HepG2 (cell line): ENCODE measurements at regions not wholly inside any gene's neighbourhood (a gene's known extent, or its start where the extent isn't known, plus 50 kb on each side); places are given as distances from the start of the nearest gene placed in this dataset.

ENCODE experiments used
- ATAC-seq: fragments of 200-7000 bp; cut with Tn5 transposase; 3 replicates; pipeline ENCODE4 v1.9.1; 2020; ENCODE audit warnings: mild to moderate bottlenecking, moderate library complexity
- BruUV-seq: library from RNA; stranded (reverse); fragments of 400-500 nt; replicated peaks from 2 replicates; lab custom pipeline; 2021; lab: Mats Ljungman, UMichigan
- CTCF ChIA-PET: fragments of 300-600 bp; formaldehyde crosslinking; extraction: SDS; loops from one replicate; lab custom pipeline; 2021; ENCODE audit warnings: low total read pairs, inconsistent platforms, low intra/inter-chr PET ratio; lab: Yijun Ruan, JAX
- POLR2A ChIA-PET: fragments of 350-600 bp; sonication (Branson Sonifier 250); formaldehyde crosslinking; loops from one replicate; lab custom pipeline; 2020; ENCODE audit warnings: antibody characterized with exemption, inconsistent platforms; lab: Yijun Ruan, JAX
- DNase-seq: peaks from one replicate; pipeline ENCODE4 v3.0.0-alpha.2; 2015; ENCODE audit warnings: low spot score
- FAIRE-seq: peaks from 3 replicates; lab custom pipeline; 2011; peaks lifted over from hg19 to GRCh38; lab: Jason Lieb, UNC
- H2AFZ ChIP-seq: one replicate; pipeline ENCODE4 v1.6.1; 2011; ENCODE audit warnings: low read length, inconsistent platforms
- H3K27ac ChIP-seq: fragments of 300-600 bp; 3 replicates; pipeline ENCODE4 v1.8.0; 2011; ENCODE audit warnings: mixed run types, mild to moderate bottlenecking, mixed read lengths, low read length, inconsistent platforms; ENCODE audit not compliant: insufficient read depth; ENCODE audit errors: extremely low read length
- H3K27me3 ChIP-seq, 2 experiments: fragments of 200-600 bp in 1 of 2; 2 replicates in 1 of 2; 3 replicates in 1 of 2; pipeline versions ENCODE4 v1.6.0 to v1.8.0; 2011; ENCODE audit warnings: low read length in 2 of 2, mild to moderate bottlenecking in 2 of 2, moderate library complexity in 2 of 2, inconsistent platforms in 1 of 2; ENCODE audit not compliant: insufficient read depth in 2 of 2, control insufficient read depth in 1 of 2
- H3K36me3 ChIP-seq, 2 experiments: fragments of 200-600 bp in 1 of 2; replicated peaks in 1 of 2; 2 replicates in 1 of 2; 3 replicates in 1 of 2; pipeline versions ENCODE4 v1.5.1 to v1.8.0; 2011; ENCODE audit warnings: low read length in 2 of 2, inconsistent platforms in 1 of 2; ENCODE audit not compliant: insufficient read depth in 2 of 2, control insufficient read depth in 1 of 2
- H3K4me1 ChIP-seq: 2 replicates; pipeline ENCODE4 v1.5.1; 2012; ENCODE audit warnings: low read length, inconsistent platforms; ENCODE audit not compliant: insufficient read depth
- H3K4me2 ChIP-seq: 2 replicates; pipeline ENCODE4 v1.6.0; 2011; ENCODE audit warnings: low read depth, low read length, inconsistent platforms
- H3K4me3 ChIP-seq, 3 experiments: fragments of 200-600 bp in 1 of 3; sonication (generic), shearing (Covaris generic) in 1 of 3; replicated peaks in 1 of 3; 2 replicates each; pipeline ENCODE4 v1.5.1; 2011 to 2016; ENCODE audit warnings: low read length in 3 of 3, inconsistent platforms in 2 of 3, low read depth in 2 of 3, mild to moderate bottlenecking in 2 of 3, control low read depth in 1 of 3, mixed read lengths in 1 of 3; ENCODE audit not compliant: insufficient read depth in 1 of 3
- H3K79me2 ChIP-seq: one replicate; pipeline ENCODE4 v1.6.1; 2011; ENCODE audit warnings: low read length, inconsistent platforms; ENCODE audit not compliant: insufficient read depth
- H3K9ac ChIP-seq: 2 replicates; pipeline ENCODE4 v1.6.0; 2011; ENCODE audit warnings: mild to moderate bottlenecking, low read depth, low read length, inconsistent platforms; ENCODE audit not compliant: insufficient read depth
- H3K9me3 ChIP-seq: 2 replicates; pipeline ENCODE4 v1.5.1; 2012; ENCODE audit warnings: mild to moderate bottlenecking, low read length
- H4K20me1 ChIP-seq: 2 replicates; pipeline ENCODE4 v1.6.0; 2011; ENCODE audit warnings: inconsistent platforms, mild to moderate bottlenecking, low read length, moderate library complexity; ENCODE audit not compliant: insufficient read depth
- CBFB ChIP-seq: sonication (generic); formaldehyde crosslinking; IDR thresholded peaks from 2 replicates; pipeline ENCODE4 v1.4.0; 2020; ENCODE audit warnings: missing genetic modification reagents
- CCDC6 ChIP-seq: sonication (generic); formaldehyde crosslinking; IDR thresholded peaks from 2 replicates; pipeline ENCODE4 v1.8.1; 2022; ENCODE audit warnings: mild to moderate bottlenecking, missing genetic modification reagents, moderate library complexity
- GLI4 ChIP-seq: sonication (generic); formaldehyde crosslinking; IDR thresholded peaks from 2 replicates; pipeline ENCODE4 v1.5.1; 2020; ENCODE audit warnings: missing genetic modification reagents, mild to moderate bottlenecking, moderate library complexity, borderline replicate concordance
- MED1 ChIP-seq: sonication (generic); formaldehyde crosslinking; IDR thresholded peaks from 2 replicates; pipeline ENCODE4 v1.4.0; 2020; ENCODE audit warnings: missing genetic modification reagents
- MEIS2 ChIP-seq: sonication (generic); formaldehyde crosslinking; IDR thresholded peaks from 2 replicates; pipeline ENCODE4 v1.9.0; 2021; ENCODE audit warnings: mild to moderate bottlenecking, missing genetic modification reagents
- NCOA5 ChIP-seq: sonication (generic); formaldehyde crosslinking; IDR thresholded peaks from 2 replicates; pipeline ENCODE4 v1.4.0; 2020; ENCODE audit warnings: missing genetic modification reagents
- REST ChIP-seq, 2 experiments: IDR thresholded peaks; 2 replicates each; pipeline ENCODE4 v1.6.1; 2011 to 2012; ENCODE audit warnings: low read length in 2 of 2, borderline replicate concordance in 1 of 2, low read depth in 1 of 2, mild to moderate bottlenecking in 1 of 2, moderate library complexity in 1 of 2
- SNAI1 ChIP-seq: sonication (generic); formaldehyde crosslinking; IDR thresholded peaks from 2 replicates; pipeline ENCODE4 v1.5.0; 2020; ENCODE audit warnings: mild to moderate bottlenecking, missing genetic modification reagents, borderline replicate concordance
- TRAFD1 ChIP-seq: sonication (generic); formaldehyde crosslinking; IDR thresholded peaks from 2 replicates; pipeline ENCODE4 v1.5.1; 2020; ENCODE audit warnings: missing genetic modification reagents, mild to moderate bottlenecking, borderline replicate concordance
- ZFP36L1 ChIP-seq: sonication (generic); formaldehyde crosslinking; IDR thresholded peaks from 2 replicates; pipeline ENCODE4 v1.8.0; 2022; ENCODE audit warnings: mild to moderate bottlenecking, missing genetic modification reagents, moderate library complexity
- ZNF597 ChIP-seq: sonication (generic); formaldehyde crosslinking; IDR thresholded peaks from 2 replicates; pipeline ENCODE4 v1.5.0; 2020; ENCODE audit warnings: missing genetic modification reagents
- ZSCAN25 ChIP-seq: sonication (generic); formaldehyde crosslinking; IDR thresholded peaks from 2 replicates; pipeline ENCODE4 v1.8.0; 2022; ENCODE audit warnings: mild to moderate bottlenecking, missing genetic modification reagents
- WGBS: methylation state at CpG from one replicate; pipeline ENCODE4 v1.1.6; 2017; ENCODE audit warnings: low lambda C conversion rate; 5-methylcytosine and 5-hydroxymethylcytosine counted together
- in situ Hi-C: cut with HindIII; loops from 2 replicates; pipeline ENCODE4 v1.10.0; 2017; ENCODE audit warnings: low pct_unique_long_range_greater_than_20kb; ENCODE audit not compliant: extremely low pct_ligation_motif_present
- intact Hi-C: fragments of 100-400 bp; cut with micrococcal nuclease; formaldehyde crosslinking; loops from one replicate; pipeline ENCODE4 v1.10.0; 2022; ENCODE audit not compliant: unreplicated experiment
- TF ChIP-seq, protein P1 (sequence below): sonication (generic); formaldehyde crosslinking; IDR thresholded peaks from 2 replicates; pipeline ENCODE4 v1.8.1; 2023; ENCODE audit warnings: mild to moderate bottlenecking, missing genetic modification reagents
- TF ChIP-seq, protein P2 (sequence below): sonication (generic); formaldehyde crosslinking; IDR thresholded peaks from 2 replicates; pipeline ENCODE4 v1.4.0; 2020; ENCODE audit warnings: missing genetic modification reagents, borderline replicate concordance

- no peak for TF ChIP-seq REST (IDR thresholded peaks at IDR 0.05; ENCODE audit: borderline replicate concordance in 1 of 2, low read depth in 1 of 2, low read length in 2 of 2)
- TF ChIP-seq MED1 (CRISPR knock-in tag), result no peak
- no peak for TF ChIP-seq MEIS2 (CRISPR knock-in tag)
- no peak for TF ChIP-seq CBFB (CRISPR knock-in tag)
- TF ChIP-seq NCOA5 (CRISPR knock-in tag), result no peak
- no peak for TF ChIP-seq ZFP36L1
- TF ChIP-seq SNAI1 (CRISPR knock-in tag), result no peak
Observed at GRCh38 chr1:82901118-82901517, 1097.8 kb downstream of the TTLL7 start (continued).

DNA sequence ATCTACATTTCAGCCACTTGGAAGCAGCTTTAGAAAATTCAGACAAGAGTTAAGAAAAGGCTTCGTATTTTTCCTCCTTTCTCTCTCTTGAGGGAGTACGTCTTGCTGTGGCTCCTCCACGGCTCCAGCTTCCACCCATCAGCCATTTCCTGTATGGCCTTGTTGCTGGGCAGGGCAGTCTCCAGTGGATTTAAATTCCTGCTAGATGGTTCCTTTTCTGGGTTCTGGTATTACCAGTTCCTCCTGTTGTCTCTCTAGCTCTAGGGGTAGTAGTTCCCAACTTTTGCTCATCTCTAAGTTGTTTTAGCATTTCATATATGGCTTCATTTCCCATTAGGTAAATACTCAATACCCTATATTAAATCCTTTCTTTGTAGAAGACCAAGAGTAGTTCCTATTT is 1098.3 kb downstream of the ADGRL2 start:
- H4K20me1 ChIP-seq, result no peaks in the 10 kb centered on the region
- no peaks in the 10 kb centered on the region for H3K27me3 ChIP-seq
- no peaks in the 10 kb centered on the region for H3K79me2 ChIP-seq
- peaks cover 70% of the 10 kb centered on the region for H3K9me3 ChIP-seq
- no peaks in the 10 kb centered on the region for H3K36me3 ChIP-seq
- DNase-seq (no peak), ATAC-seq (no peak), FAIRE-seq (no peak)
- no peak overlapping the region for H3K4me3 ChIP-seq
- in situ Hi-C loops, result no loop called here
- WGBS, result 13% methylated on average over 3 of the region's 3 CpGs
- H3K27ac ChIP-seq, result no peak overlapping the region
- ChIA-PET POLR2A (no interaction called here), CTCF (no interaction called here)
- H3K4me2 ChIP-seq, result no peak overlapping the region
- H3K9ac ChIP-seq, result no peak overlapping the region
- intact Hi-C loops, result no loop called here
- no peaks in the 10 kb centered on the region for H3K4me1 ChIP-seq
- no TSS peak for BruUV-seq
- no peak overlapping the region for H2AFZ ChIP-seq
- TF ChIP-seq GLI4 (CRISPR knock-in tag) (no peak), ZNF597 (no peak), TRAFD1 (no peak), CCDC6 (CRISPR knock-in tag) (no peak), ZSCAN25 (no peak)
- TF ChIP-seq, protein P1, sequence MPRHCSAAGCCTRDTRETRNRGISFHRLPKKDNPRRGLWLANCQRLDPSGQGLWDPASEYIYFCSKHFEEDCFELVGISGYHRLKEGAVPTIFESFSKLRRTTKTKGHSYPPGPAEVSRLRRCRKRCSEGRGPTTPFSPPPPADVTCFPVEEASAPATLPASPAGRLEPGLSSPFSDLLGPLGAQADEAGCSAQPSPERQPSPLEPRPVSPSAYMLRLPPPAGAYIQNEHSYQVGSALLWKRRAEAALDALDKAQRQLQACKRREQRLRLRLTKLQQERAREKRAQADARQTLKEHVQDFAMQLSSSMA (CRISPR knock-in tag), result no peak
- TF ChIP-seq, protein P2, sequence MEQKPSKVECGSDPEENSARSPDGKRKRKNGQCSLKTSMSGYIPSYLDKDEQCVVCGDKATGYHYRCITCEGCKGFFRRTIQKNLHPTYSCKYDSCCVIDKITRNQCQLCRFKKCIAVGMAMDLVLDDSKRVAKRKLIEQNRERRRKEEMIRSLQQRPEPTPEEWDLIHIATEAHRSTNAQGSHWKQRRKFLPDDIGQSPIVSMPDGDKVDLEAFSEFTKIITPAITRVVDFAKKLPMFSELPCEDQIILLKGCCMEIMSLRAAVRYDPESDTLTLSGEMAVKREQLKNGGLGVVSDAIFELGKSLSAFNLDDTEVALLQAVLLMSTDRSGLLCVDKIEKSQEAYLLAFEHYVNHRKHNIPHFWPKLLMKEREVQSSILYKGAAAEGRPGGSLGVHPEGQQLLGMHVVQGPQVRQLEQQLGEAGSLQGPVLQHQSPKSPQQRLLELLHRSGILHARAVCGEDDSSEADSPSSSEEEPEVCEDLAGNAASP (CRISPR knock-in tag), result no peak
